PFSK-1 (cell line): ENCODE measurements at regions not wholly inside any gene's neighbourhood (a gene's known extent, or its start where the extent isn't known, plus 50 kb on each side); places are given as distances from the start of the nearest gene placed in this dataset.

Experiments used
- FOXP2 ChIP-seq: optimal IDR thresholded peaks from 2 replicates; pipeline ENCODE3; 2011; ENCODE audit warnings: borderline replicate concordance, control low read depth, inconsistent platforms; ENCODE audit not compliant: insufficient read depth; ENCODE audit errors: extremely low read length, extremely low read depth
- POLR2AphosphoS5 ChIP-seq: IDR thresholded peaks from 2 replicates; pipeline ENCODE4 v1.6.1; 2012; ENCODE audit warnings: low read depth, mild to moderate bottlenecking, control low read depth, low read length, moderate library complexity
- SIN3A ChIP-seq: IDR thresholded peaks from 2 replicates; pipeline ENCODE4 v1.6.1; 2012; ENCODE audit warnings: mild to moderate bottlenecking, low read length, moderate library complexity, borderline replicate concordance; ENCODE audit not compliant: insufficient read depth
- TAF1 ChIP-seq: IDR thresholded peaks from 2 replicates; pipeline ENCODE4 v1.6.1; 2012; ENCODE audit warnings: low read length, control low read depth, borderline replicate concordance; ENCODE audit not compliant: insufficient read depth
- TF ChIP-seq, protein P1 (sequence below), 2 experiments: IDR thresholded peaks; 2 replicates each; pipeline versions ENCODE4 v1.6.1 to v1.8.0; 2011 to 2012; ENCODE audit warnings: low read depth in 2 of 2, low read length in 2 of 2, control low read depth in 1 of 2, inconsistent platforms in 1 of 2, mild to moderate bottlenecking in 1 of 2, moderate library complexity in 1 of 2; ENCODE audit not compliant: insufficient read depth in 1 of 2

DNA sequence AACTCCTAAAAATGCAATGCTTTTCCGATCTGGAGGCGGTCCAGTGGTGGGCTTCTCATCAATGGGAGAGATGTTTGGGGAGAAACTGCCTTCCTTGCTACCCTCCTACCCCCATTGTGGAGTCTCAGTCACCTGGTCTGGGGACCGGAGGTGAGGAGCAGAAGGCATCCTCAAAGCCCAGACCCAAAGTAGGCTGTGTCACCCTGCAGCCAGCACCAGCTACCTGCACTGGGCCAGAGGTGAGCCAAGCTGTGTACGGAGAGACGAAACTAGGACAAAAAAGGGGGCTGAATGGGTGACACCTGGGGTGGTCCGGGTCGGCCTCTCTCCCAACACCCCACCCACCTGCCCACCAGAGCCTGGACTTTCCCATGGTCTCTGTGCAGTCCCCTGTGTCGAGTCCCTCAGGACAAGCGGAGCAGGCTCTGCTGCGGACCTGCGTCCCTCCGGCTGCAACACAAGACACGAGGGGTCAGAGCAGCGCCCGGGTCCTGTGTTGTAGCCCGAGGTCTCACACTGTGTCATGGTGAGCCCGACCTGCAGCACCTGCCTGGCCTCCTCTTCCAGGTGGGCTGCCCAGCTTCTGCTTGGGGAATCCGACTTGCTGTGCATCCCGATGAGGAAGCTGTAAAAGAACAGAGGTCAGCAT is 68.0 kb upstream of the RMP24 start:
- TF ChIP-seq, protein P1, sequence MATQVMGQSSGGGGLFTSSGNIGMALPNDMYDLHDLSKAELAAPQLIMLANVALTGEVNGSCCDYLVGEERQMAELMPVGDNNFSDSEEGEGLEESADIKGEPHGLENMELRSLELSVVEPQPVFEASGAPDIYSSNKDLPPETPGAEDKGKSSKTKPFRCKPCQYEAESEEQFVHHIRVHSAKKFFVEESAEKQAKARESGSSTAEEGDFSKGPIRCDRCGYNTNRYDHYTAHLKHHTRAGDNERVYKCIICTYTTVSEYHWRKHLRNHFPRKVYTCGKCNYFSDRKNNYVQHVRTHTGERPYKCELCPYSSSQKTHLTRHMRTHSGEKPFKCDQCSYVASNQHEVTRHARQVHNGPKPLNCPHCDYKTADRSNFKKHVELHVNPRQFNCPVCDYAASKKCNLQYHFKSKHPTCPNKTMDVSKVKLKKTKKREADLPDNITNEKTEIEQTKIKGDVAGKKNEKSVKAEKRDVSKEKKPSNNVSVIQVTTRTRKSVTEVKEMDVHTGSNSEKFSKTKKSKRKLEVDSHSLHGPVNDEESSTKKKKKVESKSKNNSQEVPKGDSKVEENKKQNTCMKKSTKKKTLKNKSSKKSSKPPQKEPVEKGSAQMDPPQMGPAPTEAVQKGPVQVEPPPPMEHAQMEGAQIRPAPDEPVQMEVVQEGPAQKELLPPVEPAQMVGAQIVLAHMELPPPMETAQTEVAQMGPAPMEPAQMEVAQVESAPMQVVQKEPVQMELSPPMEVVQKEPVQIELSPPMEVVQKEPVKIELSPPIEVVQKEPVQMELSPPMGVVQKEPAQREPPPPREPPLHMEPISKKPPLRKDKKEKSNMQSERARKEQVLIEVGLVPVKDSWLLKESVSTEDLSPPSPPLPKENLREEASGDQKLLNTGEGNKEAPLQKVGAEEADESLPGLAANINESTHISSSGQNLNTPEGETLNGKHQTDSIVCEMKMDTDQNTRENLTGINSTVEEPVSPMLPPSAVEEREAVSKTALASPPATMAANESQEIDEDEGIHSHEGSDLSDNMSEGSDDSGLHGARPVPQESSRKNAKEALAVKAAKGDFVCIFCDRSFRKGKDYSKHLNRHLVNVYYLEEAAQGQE (IDR thresholded peaks at IDR 0.05; ENCODE audit: insufficient read depth in 1 of 2, low read depth in 2 of 2, low read length in 2 of 2): no peak
- no peak for TF ChIP-seq FOXP2
- TF ChIP-seq POLR2AphosphoS5: no peak
- no peak for TF ChIP-seq TAF1
- no peak for TF ChIP-seq SIN3A

DNA sequence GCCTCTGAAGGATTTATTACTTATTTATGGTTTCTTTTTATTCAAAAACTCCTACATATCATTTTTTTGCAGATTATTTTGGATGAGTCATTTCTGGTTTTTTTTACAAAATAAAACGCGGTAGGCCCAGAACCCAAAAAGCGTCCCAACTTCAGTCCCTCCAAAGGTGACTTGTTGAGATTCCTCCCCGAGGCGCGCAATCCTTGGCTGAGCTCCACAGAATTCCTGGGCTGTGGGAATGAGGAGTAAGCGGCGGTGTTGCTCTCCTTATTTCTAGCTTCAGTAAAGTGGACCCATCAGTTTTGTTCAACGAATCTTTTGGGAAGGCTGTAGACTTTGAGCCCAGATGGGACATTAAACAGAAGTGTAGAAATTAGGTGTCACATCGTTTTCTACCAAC is 67.0 kb upstream of the RMP24 start:
- no peak for TF ChIP-seq TAF1
- no peak for TF ChIP-seq POLR2AphosphoS5
- TF ChIP-seq, protein P1 (IDR thresholded peaks at IDR 0.05; ENCODE audit: insufficient read depth in 1 of 2, low read depth in 2 of 2, low read length in 2 of 2): no peak
- no peak for TF ChIP-seq FOXP2
- TF ChIP-seq SIN3A: no peak

DNA sequence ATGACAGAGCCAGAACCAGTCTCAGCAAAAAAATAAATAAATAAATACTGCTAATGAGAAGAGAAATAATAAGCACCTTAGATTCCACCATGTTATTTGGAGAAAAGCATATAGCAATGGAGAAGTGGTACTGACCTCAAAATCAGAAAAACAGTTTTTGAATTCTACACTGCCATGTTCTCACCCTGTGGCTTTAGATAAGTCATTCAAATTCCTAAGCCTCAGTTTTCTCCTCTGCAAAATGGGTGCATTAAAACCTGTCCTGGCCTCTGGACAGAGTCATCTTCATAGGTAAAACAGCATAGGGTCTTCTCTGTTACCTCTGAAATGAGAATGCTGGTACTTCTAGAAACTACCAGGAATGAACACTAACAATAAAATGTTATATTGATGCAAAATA is 62.2 kb upstream of the RMP24 start:
- TF ChIP-seq SIN3A: no peak
- no peak for TF ChIP-seq FOXP2
- no peak for TF ChIP-seq POLR2AphosphoS5
- TF ChIP-seq TAF1: no peak
- TF ChIP-seq, protein P1 (IDR thresholded peaks at IDR 0.05; ENCODE audit: insufficient read depth in 1 of 2, low read depth in 2 of 2, low read length in 2 of 2): no peak

DNA sequence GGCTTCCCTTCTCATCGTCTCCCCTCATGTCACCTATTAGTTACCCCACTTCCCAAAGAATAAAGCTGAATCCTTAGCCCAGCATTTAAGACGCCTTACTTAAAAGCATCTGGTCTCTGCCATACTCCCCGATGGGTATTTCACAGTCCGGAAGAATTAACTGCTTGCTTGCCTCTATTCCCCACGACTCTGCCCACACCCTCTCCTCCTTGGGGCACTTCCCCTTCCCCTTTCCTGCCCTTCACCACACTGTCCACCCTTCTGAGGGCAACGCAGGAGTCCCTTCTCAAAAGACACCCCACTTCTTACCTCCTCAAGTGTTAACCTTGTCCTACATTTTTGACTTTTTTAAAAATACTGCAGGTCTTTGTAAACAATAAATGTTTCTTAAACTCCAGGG is 60.1 kb upstream of the RMP24 start:
- TF ChIP-seq POLR2AphosphoS5 (no peak), FOXP2 (no peak), TAF1 (no peak), SIN3A (no peak)
- TF ChIP-seq, protein P1 (IDR thresholded peaks at IDR 0.05; ENCODE audit: insufficient read depth in 1 of 2, low read depth in 2 of 2, low read length in 2 of 2): no peak

DNA sequence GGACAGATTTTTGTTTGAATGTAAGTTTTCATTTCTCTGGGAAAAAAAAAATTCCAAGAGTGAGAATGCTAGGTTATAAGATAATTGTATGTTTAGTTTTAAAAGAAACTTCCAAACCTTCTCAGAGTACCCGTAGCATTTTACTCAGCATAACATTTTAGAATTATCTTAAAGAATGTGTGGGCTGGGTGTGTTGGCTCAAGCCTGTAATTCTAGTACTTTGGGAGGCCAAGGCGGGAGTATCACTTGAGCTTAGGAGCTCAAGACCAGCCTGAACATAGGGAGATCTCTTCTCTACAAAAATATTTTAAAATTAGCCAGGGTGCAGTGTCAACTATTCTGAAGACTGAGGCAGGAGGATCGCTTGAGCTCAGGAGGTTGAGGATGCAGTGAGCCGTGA is 57.4 kb upstream of the RMP24 start:
- TF ChIP-seq POLR2AphosphoS5: no peak
- TF ChIP-seq SIN3A: no peak
- no peak for TF ChIP-seq TAF1
- TF ChIP-seq FOXP2: no peak
- TF ChIP-seq, protein P1 (IDR thresholded peaks at IDR 0.05; ENCODE audit: insufficient read depth in 1 of 2, low read depth in 2 of 2, low read length in 2 of 2): no peak
